WTC11 (cell line): ENCODE measurements at regions not wholly inside any gene's neighbourhood (a gene's known extent, or its start where the extent isn't known, plus 50 kb on each side); places are given as distances from the start of the nearest gene placed in this dataset.

Experiments
- FOXK1 ChIP-seq: sonication (generic); formaldehyde crosslinking; IDR thresholded peaks from 2 replicates; pipeline ENCODE4 v1.8.0; 2022; ENCODE audit warnings: mild to moderate bottlenecking, moderate library complexity, missing genetic modification reagents
- GRHL2 ChIP-seq: fragments of 250-450 bp; sonication (Bioruptor Pico); IDR thresholded peaks from 2 replicates; pipeline ENCODE4 v1.8.0; 2022; ENCODE audit warnings: mild to moderate bottlenecking, moderate library complexity; ENCODE audit not compliant: insufficient replicate concordance, severe bottlenecking
- GTF2I ChIP-seq: fragments of 250-450 bp; sonication (Bioruptor Pico); conservative IDR thresholded peaks from 2 replicates; pipeline ENCODE4 v1.4.0; 2021; ENCODE audit warnings: mild to moderate bottlenecking
- NFYB ChIP-seq: sonication (generic); formaldehyde crosslinking; conservative IDR thresholded peaks from 2 replicates; pipeline ENCODE4 v1.8.0; 2022; ENCODE audit warnings: low read depth, missing genetic modification reagents
- TEAD4 ChIP-seq: sonication (generic); formaldehyde crosslinking; IDR thresholded peaks from 2 replicates; pipeline ENCODE4 v1.8.0; 2022; ENCODE audit warnings: mild to moderate bottlenecking, missing genetic modification reagents
- TF ChIP-seq, protein P1 (sequence below): fragments of 200-600 bp; IDR thresholded peaks from 2 replicates; pipeline ENCODE4 v1.8.0; 2022; ENCODE audit warnings: antibody characterized with exemption
- TF ChIP-seq, protein P2 (sequence below): sonication (generic); formaldehyde crosslinking; IDR thresholded peaks from 2 replicates; pipeline ENCODE4 v1.8.0; 2022; ENCODE audit warnings: mild to moderate bottlenecking, missing genetic modification reagents
- TF ChIP-seq, protein P3 (sequence below): sonication (generic); formaldehyde crosslinking; IDR thresholded peaks from 2 replicates; pipeline ENCODE4 v1.8.0; 2022; ENCODE audit warnings: mild to moderate bottlenecking, missing genetic modification reagents

DNA sequence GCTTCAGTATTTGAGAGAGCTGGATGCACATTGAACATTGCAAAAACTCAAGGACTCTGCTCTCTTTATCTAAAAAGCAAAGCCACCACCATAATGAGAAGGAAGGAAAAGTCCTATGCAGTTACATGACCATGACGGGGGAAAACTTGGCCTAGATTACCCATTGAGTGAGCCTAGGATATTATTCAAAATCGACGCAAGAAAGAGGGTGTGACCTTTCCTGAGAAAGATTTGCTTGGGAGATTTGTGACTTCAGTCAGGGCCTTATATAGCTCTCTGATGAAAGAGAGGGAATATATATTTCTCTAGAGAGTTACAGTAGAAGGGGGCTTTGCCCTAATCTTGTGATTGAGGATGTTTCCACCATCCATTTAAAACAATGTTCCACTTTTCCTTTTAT, 153.0 kb upstream of the DPYD start:
- TF ChIP-seq, protein P1, sequence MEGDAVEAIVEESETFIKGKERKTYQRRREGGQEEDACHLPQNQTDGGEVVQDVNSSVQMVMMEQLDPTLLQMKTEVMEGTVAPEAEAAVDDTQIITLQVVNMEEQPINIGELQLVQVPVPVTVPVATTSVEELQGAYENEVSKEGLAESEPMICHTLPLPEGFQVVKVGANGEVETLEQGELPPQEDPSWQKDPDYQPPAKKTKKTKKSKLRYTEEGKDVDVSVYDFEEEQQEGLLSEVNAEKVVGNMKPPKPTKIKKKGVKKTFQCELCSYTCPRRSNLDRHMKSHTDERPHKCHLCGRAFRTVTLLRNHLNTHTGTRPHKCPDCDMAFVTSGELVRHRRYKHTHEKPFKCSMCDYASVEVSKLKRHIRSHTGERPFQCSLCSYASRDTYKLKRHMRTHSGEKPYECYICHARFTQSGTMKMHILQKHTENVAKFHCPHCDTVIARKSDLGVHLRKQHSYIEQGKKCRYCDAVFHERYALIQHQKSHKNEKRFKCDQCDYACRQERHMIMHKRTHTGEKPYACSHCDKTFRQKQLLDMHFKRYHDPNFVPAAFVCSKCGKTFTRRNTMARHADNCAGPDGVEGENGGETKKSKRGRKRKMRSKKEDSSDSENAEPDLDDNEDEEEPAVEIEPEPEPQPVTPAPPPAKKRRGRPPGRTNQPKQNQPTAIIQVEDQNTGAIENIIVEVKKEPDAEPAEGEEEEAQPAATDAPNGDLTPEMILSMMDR = no peak
- TF ChIP-seq FOXK1 (no peak), GRHL2 (CRISPR knock-in tag) (no peak), GTF2I (CRISPR knock-in tag) (no peak), TEAD4 (CRISPR knock-in tag) (no peak), NFYB (CRISPR knock-in tag) (no peak)
- TF ChIP-seq, protein P2, sequence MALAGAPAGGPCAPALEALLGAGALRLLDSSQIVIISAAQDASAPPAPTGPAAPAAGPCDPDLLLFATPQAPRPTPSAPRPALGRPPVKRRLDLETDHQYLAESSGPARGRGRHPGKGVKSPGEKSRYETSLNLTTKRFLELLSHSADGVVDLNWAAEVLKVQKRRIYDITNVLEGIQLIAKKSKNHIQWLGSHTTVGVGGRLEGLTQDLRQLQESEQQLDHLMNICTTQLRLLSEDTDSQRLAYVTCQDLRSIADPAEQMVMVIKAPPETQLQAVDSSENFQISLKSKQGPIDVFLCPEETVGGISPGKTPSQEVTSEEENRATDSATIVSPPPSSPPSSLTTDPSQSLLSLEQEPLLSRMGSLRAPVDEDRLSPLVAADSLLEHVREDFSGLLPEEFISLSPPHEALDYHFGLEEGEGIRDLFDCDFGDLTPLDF (CRISPR knock-in tag) = no peak
- TF ChIP-seq, protein P3, sequence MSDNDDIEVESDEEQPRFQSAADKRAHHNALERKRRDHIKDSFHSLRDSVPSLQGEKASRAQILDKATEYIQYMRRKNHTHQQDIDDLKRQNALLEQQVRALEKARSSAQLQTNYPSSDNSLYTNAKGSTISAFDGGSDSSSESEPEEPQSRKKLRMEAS (CRISPR knock-in tag) = no peak
